ENCODE measurements at regions not wholly inside any gene's neighbourhood (a gene's known extent, or its start where the extent isn't known, plus 50 kb on each side); places are given as distances from the start of the nearest gene placed in this dataset.

- Histone ChIP-seq H3K9ac (ENCODE audit: insufficient read depth, low read length) (no peak overlapping the region), H3K4me3 (replicated peaks in 1 of 4; ENCODE audit: control extremely low read depth in 1 of 4, insufficient read depth in 1 of 4, low read depth in 3 of 4, low read length in 4 of 4) (no peak overlapping the region), H3K36me3 (ENCODE audit: control insufficient read depth, insufficient read depth, low read length) (no peaks in the 10 kb centered on the region), H3K4me2 (ENCODE audit: extremely low read depth, insufficient read depth, low read length) (no peak overlapping the region), H4K20me1 (ENCODE audit: control insufficient read depth, extremely low read depth, insufficient read depth, low read length) (no peaks in the 10 kb centered on the region), H3K9me3 (ENCODE audit: control insufficient read depth, insufficient read depth, low read depth, low read length) (no peaks in the 10 kb centered on the region), H3K27ac (ENCODE audit: insufficient read depth, low read length) (no peak overlapping the region), H2AFZ (ENCODE audit: low read length) (no peak overlapping the region), H3K27me3 (ENCODE audit: control insufficient read depth, insufficient read depth, low read length) (no peaks in the 10 kb centered on the region), H3K4me1 (ENCODE audit: control insufficient read depth, extremely low read depth, insufficient read depth, low read length) (no peaks in the 10 kb centered on the region), H3K79me2 (ENCODE audit: control insufficient read depth, insufficient read depth, low read length) (no peaks in the 10 kb centered on the region)
- no peak for DNase-seq (ENCODE audit: low read depth in 2 of 2)
- no peak for TF ChIP-seq EZH2 (IDR thresholded peaks at IDR 0.05; ENCODE audit: low read length, missing control alignments)
These were observed 156.4 kb upstream of the CARMIL1 start for GRCh38 chr6:25122622-25123237.

DNA sequence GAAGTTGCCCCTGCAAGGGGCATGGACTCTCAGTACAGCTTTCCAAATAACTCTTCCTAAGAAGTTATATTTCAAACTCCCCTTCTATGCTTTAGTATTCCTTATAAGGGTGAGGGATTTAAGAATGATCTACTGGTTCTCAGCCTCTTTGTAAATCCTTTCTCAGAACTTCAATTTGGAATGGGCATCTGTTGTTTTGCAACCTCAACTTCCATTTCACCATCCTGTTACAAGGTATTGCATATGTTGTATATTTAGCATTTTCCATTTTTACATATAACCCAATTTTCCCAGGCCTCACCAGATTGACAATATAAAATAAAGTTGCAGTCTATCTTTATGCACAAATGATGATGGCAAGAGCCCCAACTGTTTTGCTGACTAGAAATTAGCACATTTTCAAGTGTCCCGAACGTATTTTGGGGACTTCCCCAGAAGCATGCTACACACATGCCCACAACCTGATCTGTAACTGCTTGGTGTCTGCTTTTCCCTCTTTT is 154.9 kb upstream of the CARMIL1 start:
- Histone ChIP-seq H3K27me3 (ENCODE audit: control insufficient read depth, insufficient read depth, low read length) (no peaks in the 10 kb centered on the region), H3K4me1 (ENCODE audit: control insufficient read depth, extremely low read depth, insufficient read depth, low read length) (no peaks in the 10 kb centered on the region), H3K27ac (ENCODE audit: insufficient read depth, low read length) (no peak overlapping the region), H3K9ac (ENCODE audit: insufficient read depth, low read length) (no peak overlapping the region), H3K79me2 (ENCODE audit: control insufficient read depth, insufficient read depth, low read length) (no peaks in the 10 kb centered on the region), H4K20me1 (ENCODE audit: control insufficient read depth, extremely low read depth, insufficient read depth, low read length) (no peaks in the 10 kb centered on the region), H3K4me2 (ENCODE audit: extremely low read depth, insufficient read depth, low read length) (no peak overlapping the region), H2AFZ (ENCODE audit: low read length) (no peak overlapping the region), H3K4me3 (replicated peaks in 1 of 4; ENCODE audit: control extremely low read depth in 1 of 4, insufficient read depth in 1 of 4, low read depth in 3 of 4, low read length in 4 of 4) (no peak overlapping the region), H3K9me3 (ENCODE audit: control insufficient read depth, insufficient read depth, low read depth, low read length) (no peaks in the 10 kb centered on the region), H3K36me3 (ENCODE audit: control insufficient read depth, insufficient read depth, low read length) (no peaks in the 10 kb centered on the region)
- TF ChIP-seq, protein P1, sequence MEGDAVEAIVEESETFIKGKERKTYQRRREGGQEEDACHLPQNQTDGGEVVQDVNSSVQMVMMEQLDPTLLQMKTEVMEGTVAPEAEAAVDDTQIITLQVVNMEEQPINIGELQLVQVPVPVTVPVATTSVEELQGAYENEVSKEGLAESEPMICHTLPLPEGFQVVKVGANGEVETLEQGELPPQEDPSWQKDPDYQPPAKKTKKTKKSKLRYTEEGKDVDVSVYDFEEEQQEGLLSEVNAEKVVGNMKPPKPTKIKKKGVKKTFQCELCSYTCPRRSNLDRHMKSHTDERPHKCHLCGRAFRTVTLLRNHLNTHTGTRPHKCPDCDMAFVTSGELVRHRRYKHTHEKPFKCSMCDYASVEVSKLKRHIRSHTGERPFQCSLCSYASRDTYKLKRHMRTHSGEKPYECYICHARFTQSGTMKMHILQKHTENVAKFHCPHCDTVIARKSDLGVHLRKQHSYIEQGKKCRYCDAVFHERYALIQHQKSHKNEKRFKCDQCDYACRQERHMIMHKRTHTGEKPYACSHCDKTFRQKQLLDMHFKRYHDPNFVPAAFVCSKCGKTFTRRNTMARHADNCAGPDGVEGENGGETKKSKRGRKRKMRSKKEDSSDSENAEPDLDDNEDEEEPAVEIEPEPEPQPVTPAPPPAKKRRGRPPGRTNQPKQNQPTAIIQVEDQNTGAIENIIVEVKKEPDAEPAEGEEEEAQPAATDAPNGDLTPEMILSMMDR (conservative IDR thresholded peaks at IDR 0.05 in 1 of 2, IDR thresholded peaks at IDR 0.05 in 1 of 2; ENCODE audit: low read depth in 1 of 2, low read length in 2 of 2): no peak
- no peak for TF ChIP-seq EZH2 (IDR thresholded peaks at IDR 0.05; ENCODE audit: low read length, missing control alignments)
- no peak for DNase-seq (ENCODE audit: low read depth in 2 of 2)

DNA sequence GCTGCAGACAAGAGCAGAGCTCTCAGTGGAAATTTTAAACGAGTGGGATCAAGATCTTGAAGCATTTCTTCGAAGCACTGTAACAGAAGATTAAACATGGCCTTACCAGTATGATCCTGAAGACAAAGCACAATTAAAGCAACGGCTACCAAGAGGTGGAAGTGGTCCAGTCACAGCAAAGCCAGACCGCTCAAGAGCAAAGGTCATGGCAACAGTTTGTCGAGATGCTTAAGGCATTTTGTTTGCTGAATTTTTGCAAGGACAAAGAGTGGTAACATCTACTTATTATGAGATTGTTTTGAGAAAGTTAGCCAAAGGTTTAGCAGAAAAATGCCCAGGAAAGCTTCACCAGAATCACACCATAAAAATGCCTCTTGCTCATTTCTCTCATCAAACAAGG is 153.4 kb upstream of the CARMIL1 start:
- Histone ChIP-seq H3K9me3 (ENCODE audit: control insufficient read depth, insufficient read depth, low read depth, low read length) (no peaks in the 10 kb centered on the region), H3K4me3 (replicated peaks in 1 of 4; ENCODE audit: control extremely low read depth in 1 of 4, insufficient read depth in 1 of 4, low read depth in 3 of 4, low read length in 4 of 4) (no peak overlapping the region), H3K4me1 (ENCODE audit: control insufficient read depth, extremely low read depth, insufficient read depth, low read length) (no peaks in the 10 kb centered on the region), H3K9ac (ENCODE audit: insufficient read depth, low read length) (no peak overlapping the region), H3K36me3 (ENCODE audit: control insufficient read depth, insufficient read depth, low read length) (no peaks in the 10 kb centered on the region), H2AFZ (ENCODE audit: low read length) (no peak overlapping the region), H3K79me2 (ENCODE audit: control insufficient read depth, insufficient read depth, low read length) (no peaks in the 10 kb centered on the region), H3K27me3 (ENCODE audit: control insufficient read depth, insufficient read depth, low read length) (no peaks in the 10 kb centered on the region), H4K20me1 (ENCODE audit: control insufficient read depth, extremely low read depth, insufficient read depth, low read length) (no peaks in the 10 kb centered on the region), H3K4me2 (ENCODE audit: extremely low read depth, insufficient read depth, low read length) (no peak overlapping the region), H3K27ac (ENCODE audit: insufficient read depth, low read length) (no peak overlapping the region)
- no peak for DNase-seq (ENCODE audit: low read depth in 2 of 2)
- TF ChIP-seq, protein P1 (conservative IDR thresholded peaks at IDR 0.05 in 1 of 2, IDR thresholded peaks at IDR 0.05 in 1 of 2; ENCODE audit: low read depth in 1 of 2, low read length in 2 of 2): no peak
- no peak for TF ChIP-seq EZH2 (IDR thresholded peaks at IDR 0.05; ENCODE audit: low read length, missing control alignments)

All from fibroblast of lung (primary cell).